Endothelial cell of umbilical vein (primary cell): ENCODE measurements at regions not wholly inside any gene's neighbourhood (a gene's known extent, or its start where the extent isn't known, plus 50 kb on each side); places are given as distances from the start of the nearest gene placed in this dataset.

Experiments
- BruUV-seq: library from RNA; stranded (reverse); fragments of 400-500 nt; replicated peaks from 2 replicates; lab custom pipeline; 2021; lab: Mats Ljungman, UMichigan
- CTCF ChIA-PET: fragments of 300-600, 350-600 bp; sonication (Branson Sonifier 250); formaldehyde crosslinking; loops from one replicate; lab custom pipeline; 2021; ENCODE audit warnings: antibody characterized with exemption, inconsistent platforms; lab: Charles Lee
- POLR2A ChIA-PET: fragments of 300-600, 350-600 bp; sonication (Branson Sonifier 250); formaldehyde crosslinking; loops from one replicate; lab custom pipeline; 2021; ENCODE audit warnings: antibody characterized with exemption, inconsistent platforms; lab: Charles Lee
- DNase-seq: peaks from one replicate; pipeline ENCODE4 v3.0.0-alpha.2; 2011; ENCODE audit warnings: low read depth, low spot score
- FAIRE-seq: peaks from 2 replicates; lab custom pipeline; 2011; peaks lifted over from hg19 to GRCh38; lab: Jason Lieb, UNC
- H2AFZ ChIP-seq: 2 replicates; pipeline ENCODE4 v1.6.0; 2012; ENCODE audit warnings: low read depth, low read length, control low read depth, inconsistent platforms
- H3K27ac ChIP-seq: 2 replicates; pipeline ENCODE4 v1.5.1; 2011; ENCODE audit warnings: low read depth, mild to moderate bottlenecking, control low read depth, low read length, moderate library complexity; ENCODE audit not compliant: insufficient read depth
- H3K27me3 ChIP-seq, 2 experiments: 2 replicates each; pipeline versions ENCODE4 v1.6.0 to v1.6.1; 2011; ENCODE audit warnings: low read length in 2 of 2, mixed read lengths in 1 of 2; ENCODE audit not compliant: control insufficient read depth in 2 of 2, insufficient read depth in 2 of 2
- H3K36me3 ChIP-seq, 2 experiments: 2 replicates in 1 of 2; 3 replicates in 1 of 2; pipeline ENCODE4 v1.5.1; 2011; ENCODE audit warnings: low read length in 2 of 2, mild to moderate bottlenecking in 1 of 2, moderate library complexity in 1 of 2; ENCODE audit not compliant: control insufficient read depth in 2 of 2, insufficient read depth in 2 of 2; ENCODE audit errors: extremely low read depth in 1 of 2
- H3K4me1 ChIP-seq: 3 replicates; pipeline ENCODE4 v1.5.1; 2011; ENCODE audit warnings: mild to moderate bottlenecking, low read length; ENCODE audit not compliant: control insufficient read depth, insufficient read depth; ENCODE audit errors: extremely low read depth
- H3K4me2 ChIP-seq: 2 replicates; pipeline ENCODE4 v1.6.1; 2011; ENCODE audit warnings: low read length, control low read depth, mixed read lengths; ENCODE audit not compliant: insufficient read depth
- H3K4me3 ChIP-seq, 3 experiments: fragments of 200-600 bp in 1 of 3; sonication (generic), shearing (Covaris generic) in 1 of 3; replicated peaks in 1 of 3; 2 replicates each; pipeline ENCODE4 v1.5.1; 2011 to 2016; ENCODE audit warnings: control low read depth in 3 of 3, low read length in 3 of 3, mild to moderate bottlenecking in 2 of 3, inconsistent platforms in 1 of 3, low read depth in 1 of 3, moderate library complexity in 1 of 3; ENCODE audit not compliant: insufficient read depth in 1 of 3
- H3K79me2 ChIP-seq: 2 replicates; pipeline ENCODE4 v1.6.0; 2012; ENCODE audit warnings: low read length, inconsistent platforms; ENCODE audit not compliant: control insufficient read depth, insufficient read depth
- H3K9ac ChIP-seq: replicated peaks from 2 replicates; pipeline ENCODE3; 2011; ENCODE audit warnings: low read length, control low read depth; ENCODE audit not compliant: insufficient read depth; ENCODE audit errors: extremely low read depth
- H3K9me1 ChIP-seq: replicated peaks from 3 replicates; pipeline ENCODE4 v1.6.0; 2011; ENCODE audit warnings: mild to moderate bottlenecking, low read length; ENCODE audit not compliant: control insufficient read depth, insufficient read depth; ENCODE audit errors: extremely low read depth
- H3K9me3 ChIP-seq: replicated peaks from 2 replicates; pipeline ENCODE4 v1.5.1; 2012; ENCODE audit warnings: low read length, inconsistent platforms; ENCODE audit not compliant: control insufficient read depth, insufficient read depth
- H4K20me1 ChIP-seq: replicated peaks from 2 replicates; pipeline ENCODE3; 2011; ENCODE audit warnings: mild to moderate bottlenecking, low read length; ENCODE audit not compliant: control insufficient read depth, insufficient read depth; ENCODE audit errors: extremely low read depth
- CTCF ChIP-seq, 2 donors: IDR thresholded peaks; 1 replicate in 1 of 2; 2 replicates in 1 of 2; pipeline ENCODE4 v1.5.1; 2011; ENCODE audit warnings: low read length in 2 of 2, mild to moderate bottlenecking in 2 of 2, moderate library complexity in 2 of 2, control low read depth in 1 of 2, inconsistent platforms in 1 of 2, low read depth in 1 of 2; ENCODE audit not compliant: insufficient read depth in 1 of 2; ENCODE audit errors: extremely low read depth in 1 of 2
- EZH2 ChIP-seq: IDR thresholded peaks from 2 replicates; pipeline ENCODE4 v1.6.1; 2012; ENCODE audit warnings: borderline replicate concordance, low read depth, mild to moderate bottlenecking, moderate library complexity, low read length, inconsistent platforms; ENCODE audit not compliant: severe bottlenecking
- FOS ChIP-seq: IDR thresholded peaks from 2 replicates; pipeline ENCODE4 v1.6.1; 2011; ENCODE audit warnings: mild to moderate bottlenecking, low read length, moderate library complexity, borderline replicate concordance; ENCODE audit not compliant: insufficient read depth
- GATA2 ChIP-seq: IDR thresholded peaks from 2 replicates; pipeline ENCODE4 v1.7.0; 2011; ENCODE audit warnings: low read depth, mild to moderate bottlenecking, moderate library complexity, mixed read lengths, low read length; ENCODE audit not compliant: insufficient read length, insufficient read depth
- JUN ChIP-seq: IDR thresholded peaks from 2 replicates; pipeline ENCODE4 v1.6.1; 2011; ENCODE audit warnings: borderline replicate concordance, low read depth; ENCODE audit not compliant: insufficient read length, insufficient read depth
- MAX ChIP-seq: IDR thresholded peaks from 2 replicates; pipeline ENCODE4 v1.6.1; 2011; ENCODE audit not compliant: insufficient read depth, insufficient read length
- MYC ChIP-seq: IDR thresholded peaks from one replicate; pipeline ENCODE4 v1.6.1; 2011; ENCODE audit warnings: mild to moderate bottlenecking, low read depth, low read length
- POLR2A ChIP-seq: IDR thresholded peaks from 2 replicates; pipeline ENCODE4 v1.6.1; 2012; ENCODE audit warnings: low read depth, mild to moderate bottlenecking, control low read depth, low read length
- POLR2AphosphoS5 ChIP-seq: IDR thresholded peaks from 2 replicates; pipeline ENCODE4 v1.6.1; 2012; ENCODE audit warnings: low read depth, mild to moderate bottlenecking, control low read depth, low read length, moderate library complexity; ENCODE audit not compliant: insufficient read depth
- dilution Hi-C: fragments of 300-500 bp; cut with MboI; formaldehyde crosslinking; loops from one replicate; pipeline ENCODE4 v1.15.0; 2019; ENCODE audit warnings: low sequenced_read_pairs; ENCODE audit not compliant: extremely low pct_ligation_motif_present
- intact Hi-C: fragments of 100-400 bp; cut with micrococcal nuclease; formaldehyde crosslinking; loops from one replicate; pipeline ENCODE4 v1.10.0; 2022

- H4K20me1 ChIP-seq: no peaks in the 10 kb centered on the region
- intact Hi-C loops (no loop called here), dilution Hi-C loops (no loop called here)
- FAIRE-seq: no peak
- H3K9ac ChIP-seq: no peak overlapping the region
- H3K9me3 ChIP-seq: peaks cover 8% of the 10 kb centered on the region
- BruUV-seq: no TSS peak
- H2AFZ ChIP-seq: no peak overlapping the region
- DNase-seq: no peak
- H3K27me3 ChIP-seq: no peaks in the 10 kb centered on the region
- H3K79me2 ChIP-seq: no peaks in the 10 kb centered on the region
- H3K4me1 ChIP-seq: no peaks in the 10 kb centered on the region
- no peaks in the 10 kb centered on the region for H3K9me1 ChIP-seq
- no peak overlapping the region for H3K4me2 ChIP-seq
- no peak overlapping the region for H3K4me3 ChIP-seq
- H3K27ac ChIP-seq: no peak overlapping the region
- ChIA-PET CTCF (no interaction called here), POLR2A (no interaction called here)
- TF ChIP-seq POLR2AphosphoS5 (no peak), FOS (no peak), MYC (no peak), CTCF (IDR thresholded peaks at IDR 0.05; ENCODE audit: extremely low read depth in 1 of 2, insufficient read depth in 1 of 2, low read depth in 1 of 2, low read length in 2 of 2) (no peak), GATA2 (no peak), JUN (no peak), POLR2A (no peak), EZH2 (no peak), MAX (no peak)
- H3K36me3 ChIP-seq: no peaks in the 10 kb centered on the region
Measured at GRCh38 chr7:153188161-153188560, 428.6 kb downstream of the ACTR3B start.
